ENCODE measurements at regions not wholly inside any gene's neighbourhood (a gene's known extent, or its start where the extent isn't known, plus 50 kb on each side); places are given as distances from the start of the nearest gene placed in this dataset.

DNA sequence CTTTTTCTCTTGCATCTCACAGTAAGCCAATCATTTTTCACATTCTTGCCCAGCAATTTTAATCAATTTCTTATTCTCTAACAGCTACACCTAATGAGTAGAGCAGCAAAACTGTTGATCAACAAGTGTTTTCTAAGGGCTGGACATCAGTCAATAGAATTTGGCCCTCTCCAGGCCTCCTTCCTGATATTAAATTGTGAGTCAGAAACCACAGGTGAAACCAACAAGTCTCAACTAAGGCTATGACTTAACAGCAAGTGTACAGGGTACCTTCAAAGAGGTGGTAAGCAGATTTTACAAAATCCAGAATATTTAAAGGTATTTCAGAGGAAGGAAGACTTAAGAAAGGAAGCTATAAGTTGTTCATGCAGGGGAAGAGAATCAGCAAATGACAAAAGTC lies 156.5 kb upstream of the ARHGAP24 start:
- no peak overlapping the region for H3K27ac ChIP-seq
- no peaks in the 10 kb centered on the region for H3K36me3 ChIP-seq
- H3K9me3 ChIP-seq, result no peaks in the 10 kb centered on the region
- H3K27me3 ChIP-seq, result no peaks in the 10 kb centered on the region
- H3K4me3 ChIP-seq, result no peak overlapping the region
- H3K4me1 ChIP-seq, result no peaks in the 10 kb centered on the region
- no peak for DNase-seq
- intact Hi-C loops (cut with DNase I), result no loop called here
- no peak for ATAC-seq
- TF ChIP-seq, protein P1, sequence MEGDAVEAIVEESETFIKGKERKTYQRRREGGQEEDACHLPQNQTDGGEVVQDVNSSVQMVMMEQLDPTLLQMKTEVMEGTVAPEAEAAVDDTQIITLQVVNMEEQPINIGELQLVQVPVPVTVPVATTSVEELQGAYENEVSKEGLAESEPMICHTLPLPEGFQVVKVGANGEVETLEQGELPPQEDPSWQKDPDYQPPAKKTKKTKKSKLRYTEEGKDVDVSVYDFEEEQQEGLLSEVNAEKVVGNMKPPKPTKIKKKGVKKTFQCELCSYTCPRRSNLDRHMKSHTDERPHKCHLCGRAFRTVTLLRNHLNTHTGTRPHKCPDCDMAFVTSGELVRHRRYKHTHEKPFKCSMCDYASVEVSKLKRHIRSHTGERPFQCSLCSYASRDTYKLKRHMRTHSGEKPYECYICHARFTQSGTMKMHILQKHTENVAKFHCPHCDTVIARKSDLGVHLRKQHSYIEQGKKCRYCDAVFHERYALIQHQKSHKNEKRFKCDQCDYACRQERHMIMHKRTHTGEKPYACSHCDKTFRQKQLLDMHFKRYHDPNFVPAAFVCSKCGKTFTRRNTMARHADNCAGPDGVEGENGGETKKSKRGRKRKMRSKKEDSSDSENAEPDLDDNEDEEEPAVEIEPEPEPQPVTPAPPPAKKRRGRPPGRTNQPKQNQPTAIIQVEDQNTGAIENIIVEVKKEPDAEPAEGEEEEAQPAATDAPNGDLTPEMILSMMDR (IDR thresholded peaks at IDR 0.05), result no peak

DNA sequence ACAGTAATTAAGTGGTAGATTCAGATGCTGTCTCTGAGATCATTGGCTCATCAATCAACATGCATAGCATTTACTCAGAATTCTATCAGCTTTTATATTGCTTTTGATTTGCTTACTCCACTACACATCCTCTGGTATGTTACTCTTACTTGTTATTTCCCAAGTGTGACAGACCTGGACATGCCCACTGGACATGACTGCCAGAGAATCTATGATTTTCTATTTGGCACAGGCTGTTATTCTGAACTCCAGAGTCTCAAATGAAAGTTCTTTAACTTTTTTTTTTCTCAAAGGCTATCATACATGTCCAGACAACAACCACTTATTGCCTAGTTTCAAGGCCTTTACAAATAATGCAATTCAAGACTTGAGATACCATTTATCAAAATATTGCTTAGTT lies 116.1 kb upstream of the ARHGAP24 start:
- no peaks in the 10 kb centered on the region for H3K36me3 ChIP-seq
- TF ChIP-seq, protein P1 (IDR thresholded peaks at IDR 0.05), result no peak
- H3K27me3 ChIP-seq, result no peaks in the 10 kb centered on the region
- ATAC-seq (no peak), DNase-seq (no peak)
- H3K4me3 ChIP-seq, result no peak overlapping the region
- no peaks in the 10 kb centered on the region for H3K9me3 ChIP-seq
- H3K4me1 ChIP-seq, result no peaks in the 10 kb centered on the region
- no peak overlapping the region for H3K27ac ChIP-seq
- intact Hi-C loops (cut with DNase I), result no loop called here

DNA sequence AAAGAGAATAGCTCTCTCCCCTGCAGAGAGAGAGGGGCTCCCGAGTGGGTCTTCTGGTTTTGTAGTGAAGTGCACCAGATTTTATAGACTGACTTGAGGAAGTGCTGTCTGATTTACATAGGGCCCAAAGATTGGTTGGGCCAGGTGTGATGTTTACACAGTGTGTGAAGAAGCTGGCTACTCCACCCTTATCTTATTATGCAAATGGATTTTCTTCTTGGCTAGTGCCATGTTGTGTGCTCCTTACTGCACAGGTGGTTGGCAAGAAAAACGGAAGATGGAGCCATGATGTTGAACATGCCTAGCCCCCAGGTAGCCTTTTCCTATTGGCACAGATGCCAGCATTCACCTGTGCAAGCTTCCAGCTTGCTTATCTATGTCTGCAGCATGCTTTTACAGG lies 112.4 kb upstream of the ARHGAP24 start:
- intact Hi-C loops (cut with DNase I), result no loop called here
- no peaks in the 10 kb centered on the region for H3K4me1 ChIP-seq
- H3K36me3 ChIP-seq, result no peaks in the 10 kb centered on the region
- DNase-seq (no peak), ATAC-seq (no peak)
- TF ChIP-seq, protein P1 (IDR thresholded peaks at IDR 0.05), result no peak
- H3K27ac ChIP-seq, result no peak overlapping the region
- H3K27me3 ChIP-seq, result no peaks in the 10 kb centered on the region
- H3K4me3 ChIP-seq, result no peak overlapping the region
- H3K9me3 ChIP-seq, result no peaks in the 10 kb centered on the region

DNA sequence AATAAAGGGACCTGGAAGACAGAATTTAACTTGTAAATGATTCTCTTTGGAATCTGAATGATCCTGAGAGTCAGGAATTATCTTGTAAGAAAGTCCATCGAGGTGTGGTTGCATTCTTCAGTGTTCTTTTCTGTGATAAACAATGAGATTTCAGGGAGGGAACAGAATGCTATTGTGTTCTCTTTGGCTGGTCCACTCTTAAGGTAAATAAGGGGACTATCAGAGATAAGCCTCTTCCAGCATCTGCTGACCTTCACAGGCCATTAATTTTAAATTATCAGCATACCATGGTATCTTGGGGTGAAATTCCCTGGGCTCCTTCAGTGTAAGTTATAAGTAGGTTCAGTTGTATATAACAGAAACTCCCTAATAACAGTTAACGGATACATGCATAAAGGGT lies 107.1 kb upstream of the ARHGAP24 start:
- ATAC-seq, result no peak
- no peak overlapping the region for H3K4me3 ChIP-seq
- H3K9me3 ChIP-seq, result no peaks in the 10 kb centered on the region
- intact Hi-C loops (cut with DNase I), result no loop called here
- no peak for DNase-seq
- no peaks in the 10 kb centered on the region for H3K4me1 ChIP-seq
- no peak overlapping the region for H3K27ac ChIP-seq
- no peaks in the 10 kb centered on the region for H3K27me3 ChIP-seq
- TF ChIP-seq, protein P1 (IDR thresholded peaks at IDR 0.05), result no peak
- H3K36me3 ChIP-seq, result no peaks in the 10 kb centered on the region

DNA sequence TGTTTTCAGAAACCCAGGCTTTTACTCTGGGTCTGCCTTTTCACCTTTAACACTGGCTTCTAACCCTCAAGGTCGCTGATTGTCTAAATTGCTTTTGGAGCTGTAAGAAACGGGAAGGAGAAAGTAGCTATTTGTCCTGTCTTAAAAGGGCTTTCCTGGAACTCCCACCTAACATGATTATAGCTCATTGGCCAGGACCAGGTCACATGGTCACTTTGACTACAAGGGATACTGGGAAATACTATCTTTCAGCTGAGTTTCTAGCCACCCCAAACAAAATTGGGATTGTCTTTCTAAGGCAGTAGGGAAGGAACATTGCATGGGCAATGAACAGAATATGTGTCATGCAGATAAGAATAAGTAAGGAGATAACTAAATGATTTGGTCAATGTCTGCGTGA lies 106.7 kb upstream of the ARHGAP24 start:
- ATAC-seq, result no peak
- no peak for DNase-seq
- H3K4me1 ChIP-seq, result no peaks in the 10 kb centered on the region
- no peaks in the 10 kb centered on the region for H3K36me3 ChIP-seq
- no peak overlapping the region for H3K4me3 ChIP-seq
- TF ChIP-seq, protein P1 (IDR thresholded peaks at IDR 0.05), result no peak
- no peaks in the 10 kb centered on the region for H3K9me3 ChIP-seq
- intact Hi-C loops (cut with DNase I), result no loop called here
- no peaks in the 10 kb centered on the region for H3K27me3 ChIP-seq
- H3K27ac ChIP-seq, result no peak overlapping the region

DNA sequence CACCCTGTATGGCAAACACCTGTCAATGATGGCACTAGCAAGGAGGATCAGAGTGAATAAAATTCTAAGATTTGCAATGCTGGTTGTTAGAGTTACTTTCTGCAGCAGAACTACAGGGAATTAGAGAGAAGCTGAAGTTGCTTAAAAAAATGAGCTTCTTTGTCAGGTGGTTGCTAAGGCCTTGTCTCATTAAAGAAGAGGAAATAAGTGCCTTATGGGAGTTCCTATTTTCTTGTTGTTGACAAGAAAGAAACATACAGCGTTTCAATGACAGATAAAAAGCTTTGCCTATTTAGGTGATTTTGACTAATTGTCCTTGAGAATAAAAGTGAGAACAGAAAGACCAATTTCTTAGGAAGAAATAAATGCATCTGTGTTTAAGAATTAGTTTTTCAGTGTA lies 106.0 kb upstream of the ARHGAP24 start:
- Histone ChIP-seq H3K27me3 (no peaks in the 10 kb centered on the region), H3K4me1 (no peaks in the 10 kb centered on the region), H3K9me3 (no peaks in the 10 kb centered on the region), H3K36me3 (no peaks in the 10 kb centered on the region), H3K27ac (no peak overlapping the region), H3K4me3 (no peak overlapping the region)
- TF ChIP-seq, protein P1 (IDR thresholded peaks at IDR 0.05), result no peak
- intact Hi-C loops (cut with DNase I), result no loop called here
- DNase-seq, result no peak
- no peak for ATAC-seq

Measured in upper lobe of right lung (tissue), 1 donor.